Epithelial cell of prostate (primary cell): ENCODE measurements at regions not wholly inside any gene's neighbourhood (a gene's known extent, or its start where the extent isn't known, plus 50 kb on each side); places are given as distances from the start of the nearest gene placed in this dataset.

ENCODE experiments used
- DNase-seq: peaks from one replicate; pipeline ENCODE4 v3.0.0-alpha.2; 2011; ENCODE audit warnings: low read depth, low spot score
- H3K27ac ChIP-seq: fragments of 450-650 bp; 2 replicates; pipeline ENCODE4 v1.5.1; 2017; ENCODE audit warnings: mild to moderate bottlenecking

GRCh38 chr5:54601411-54602230 lies 84.1 kb downstream of the SNX18 start:
- no peak for DNase-seq
- no peak overlapping the region for H3K27ac ChIP-seq
